Sigmoid colon (tissue), 6 donors: ENCODE measurements at regions not wholly inside any gene's neighbourhood (a gene's known extent, or its start where the extent isn't known, plus 50 kb on each side); places are given as distances from the start of the nearest gene placed in this dataset.

Experiments used
- DNase-seq: peaks from one replicate; pipeline ENCODE4 v3.0.0-alpha.2; 2019
- H3K27ac ChIP-seq, 4 donors: fragments of 200-600 bp; sonication (generic); one replicate each; pipeline ENCODE4 v1.5.1; 2016 to 2019; ENCODE audit warnings: mild to moderate bottlenecking in 1 of 4
- H3K27me3 ChIP-seq, 3 donors: fragments of 200-600 bp; sonication (generic); one replicate each; pipeline ENCODE4 v1.5.1; 2019; ENCODE audit warnings: mild to moderate bottlenecking in 1 of 3
- H3K36me3 ChIP-seq, 4 donors: fragments of 200-600 bp; sonication (generic); one replicate each; pipeline ENCODE4 v1.5.1; 2016 to 2019
- H3K4me1 ChIP-seq, 4 donors: fragments of 200-600 bp; sonication (generic); one replicate each; pipeline ENCODE4 v1.5.1; 2017 to 2019
- H3K4me3 ChIP-seq, 4 donors: fragments of 200-600 bp; sonication (generic); one replicate each; pipeline ENCODE4 v1.5.1; 2017 to 2019; ENCODE audit warnings: mild to moderate bottlenecking in 2 of 4, moderate library complexity in 1 of 4
- H3K9me3 ChIP-seq, 4 donors: fragments of 200-600 bp in 3 of 4; sonication (generic) in 3 of 4; one replicate each; pipeline versions ENCODE4 v1.5.1 to v1.6.1; 2013 to 2019
- CTCF ChIP-seq, 4 experiments: fragments of 450-650 bp in 3 of 4; fragments of 200-600 bp in 1 of 4; IDR thresholded peaks; one replicate each; pipeline ENCODE4 v1.5.1; 2016 to 2019; ENCODE audit warnings: antibody characterized with exemption in 4 of 4, mild to moderate bottlenecking in 3 of 4, moderate library complexity in 2 of 4
- EP300 ChIP-seq, 4 donors: sonication (generic); formaldehyde crosslinking; IDR thresholded peaks; one replicate each; pipeline ENCODE4 v1.6.1; 2017; ENCODE audit warnings: antibody characterized with exemption in 4 of 4
- POLR2A ChIP-seq, 2 donors: fragments of 450-650 bp; IDR thresholded peaks; one replicate each; pipeline ENCODE4 v1.6.1; 2016; ENCODE audit warnings: antibody characterized with exemption in 2 of 2, mild to moderate bottlenecking in 2 of 2, moderate library complexity in 2 of 2
- POLR2AphosphoS5 ChIP-seq, 4 donors: sonication (generic); formaldehyde crosslinking; IDR thresholded peaks; one replicate each; pipeline ENCODE4 v1.6.1; 2017; ENCODE audit warnings: antibody characterized with exemption in 4 of 4
- WGBS, 2 donors: extraction: QIAGEN DNeasy Blood & Tissue Kit; methylation state at CpG; one replicate each; pipeline ENCODE4 v1.1.7; 2013; 5-methylcytosine and 5-hydroxymethylcytosine counted together
- intact Hi-C: fragments of 100-400 bp; cut with DNase I; formaldehyde crosslinking; loops from one replicate; pipeline ENCODE4 v1.15.1; 2023
- donor health status: healthy with polysubstance abuse.
- donor health status: healthy.

- no peak overlapping the region for H3K4me3 ChIP-seq
- WGBS, 2 donors, result 58 to 69% methylated on average over 14 of the region's 14 CpGs
- intact Hi-C loops, result no loop called here
- DNase-seq, result no peak
- no peaks in the 10 kb centered on the region for H3K36me3 ChIP-seq
- no peaks in the 10 kb centered on the region for H3K9me3 ChIP-seq
- H3K27me3 ChIP-seq, result no peaks in the 10 kb centered on the region
- no peaks in the 10 kb centered on the region for H3K4me1 ChIP-seq
- TF ChIP-seq CTCF (IDR thresholded peaks at IDR 0.05) (no peak), EP300 (IDR thresholded peaks at IDR 0.05) (no peak), POLR2A (IDR thresholded peaks at IDR 0.05) (no peak), POLR2AphosphoS5 (IDR thresholded peaks at IDR 0.05) (no peak)
- no peak overlapping the region for H3K27ac ChIP-seq
These were observed 309.8 kb downstream of the IRX2 start for GRCh38 chr5:2441495-2442180.

GRCh38 chr5:2439608-2440007 lies 311.9 kb downstream of the IRX2 start:
- no peaks in the 10 kb centered on the region for H3K4me1 ChIP-seq
- WGBS, 2 donors, result 88 to 90% methylated on average over 3 of the region's 3 CpGs
- H3K27ac ChIP-seq, result no peak overlapping the region
- TF ChIP-seq POLR2AphosphoS5 (IDR thresholded peaks at IDR 0.05) (no peak), POLR2A (IDR thresholded peaks at IDR 0.05) (no peak), EP300 (IDR thresholded peaks at IDR 0.05) (no peak), CTCF (IDR thresholded peaks at IDR 0.05) (no peak)
- no peaks in the 10 kb centered on the region for H3K9me3 ChIP-seq
- peaks cover 0 to 4% (median 0%) of the 10 kb centered on the region in 3 donors for H3K27me3 ChIP-seq
- H3K36me3 ChIP-seq, result no peaks in the 10 kb centered on the region
- H3K4me3 ChIP-seq, result no peak overlapping the region
- DNase-seq, result no peak
- intact Hi-C loops, result no loop called here

GRCh38 chr5:2433086-2433485 lies 318.4 kb downstream of the IRX2 start:
- H3K4me3 ChIP-seq, result no peak overlapping the region
- H3K36me3 ChIP-seq, result no peaks in the 10 kb centered on the region
- intact Hi-C loops, result no loop called here
- H3K9me3 ChIP-seq, result no peaks in the 10 kb centered on the region
- peaks cover 0 to 12% (median 0%) of the 10 kb centered on the region in 3 donors for H3K27me3 ChIP-seq
- TF ChIP-seq EP300 (IDR thresholded peaks at IDR 0.05), result no peak
- TF ChIP-seq POLR2AphosphoS5 (IDR thresholded peaks at IDR 0.05), result no peak
- no peak for TF ChIP-seq POLR2A (IDR thresholded peaks at IDR 0.05)
- TF ChIP-seq CTCF (IDR thresholded peaks at IDR 0.05), result no peak
- H3K27ac ChIP-seq, result no peak overlapping the region
- WGBS, 2 donors, result 67 to 70% methylated on average over 6 of the region's 6 CpGs
- no peaks in the 10 kb centered on the region for H3K4me1 ChIP-seq
- no peak for DNase-seq

GRCh38 chr5:2432076-2432920 lies 319.2 kb downstream of the IRX2 start:
- Histone ChIP-seq H3K9me3 (no peaks in the 10 kb centered on the region), H3K27ac (no peak overlapping the region), H3K4me1 (no peaks in the 10 kb centered on the region), H3K4me3 (no peak overlapping the region), H3K27me3 (peaks cover 0 to 12% (median 0%) of the 10 kb centered on the region in 3 donors), H3K36me3 (no peaks in the 10 kb centered on the region)
- intact Hi-C loops, result no loop called here
- 67 to 68% methylated on average over 14 of the region's 14 CpGs for WGBS, 2 donors
- TF ChIP-seq EP300 (IDR thresholded peaks at IDR 0.05) (no peak), POLR2AphosphoS5 (IDR thresholded peaks at IDR 0.05) (no peak), CTCF (IDR thresholded peaks at IDR 0.05) (no peak), POLR2A (IDR thresholded peaks at IDR 0.05) (no peak)
- DNase-seq, result no peak
